ENCODE measurements at regions not wholly inside any gene's neighbourhood (a gene's known extent, or its start where the extent isn't known, plus 50 kb on each side); places are given as distances from the start of the nearest gene placed in this dataset.
A peak's percentile ranks its signal among the peaks of the same experiment; 100 is the strongest.

DNA sequence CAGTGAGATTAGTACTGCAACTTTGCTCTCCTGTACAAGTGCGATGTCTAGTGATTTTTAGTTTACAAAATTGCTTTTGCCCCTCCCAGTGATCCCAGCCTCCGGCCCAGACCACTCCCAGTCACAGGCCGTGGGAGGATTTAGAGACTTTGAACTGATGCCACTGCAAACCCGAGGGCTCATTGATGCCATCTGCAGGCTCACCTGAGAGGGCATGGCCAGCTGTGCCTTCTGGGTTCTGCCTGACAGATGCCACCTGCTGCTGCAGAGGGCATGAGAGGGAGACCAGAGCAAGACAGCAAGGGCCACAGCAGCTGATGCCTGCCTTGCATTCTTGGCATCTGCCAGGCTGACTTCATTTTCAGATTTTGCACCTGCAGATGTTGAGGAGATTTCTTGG, 593.8 kb downstream of the CDK5RAP2 start:
- no peak for DNase-seq (ENCODE audit: low read depth)
- no peak overlapping the region for H3K4me3 ChIP-seq (ENCODE audit: low read length)
- peak; percentile 15 for TF ChIP-seq CTCF (conservative IDR thresholded peaks at IDR 0.05; ENCODE audit: low read depth, low read length)

- no peak for TF ChIP-seq CTCF (conservative IDR thresholded peaks at IDR 0.05; ENCODE audit: low read depth, low read length)
- no peak for DNase-seq (ENCODE audit: low read depth)
- no peak overlapping the region for H3K4me3 ChIP-seq (ENCODE audit: low read length)
These were observed 604.8 kb upstream of the BRINP1 start for GRCh38 chr9:119974026-119974425.

DNA sequence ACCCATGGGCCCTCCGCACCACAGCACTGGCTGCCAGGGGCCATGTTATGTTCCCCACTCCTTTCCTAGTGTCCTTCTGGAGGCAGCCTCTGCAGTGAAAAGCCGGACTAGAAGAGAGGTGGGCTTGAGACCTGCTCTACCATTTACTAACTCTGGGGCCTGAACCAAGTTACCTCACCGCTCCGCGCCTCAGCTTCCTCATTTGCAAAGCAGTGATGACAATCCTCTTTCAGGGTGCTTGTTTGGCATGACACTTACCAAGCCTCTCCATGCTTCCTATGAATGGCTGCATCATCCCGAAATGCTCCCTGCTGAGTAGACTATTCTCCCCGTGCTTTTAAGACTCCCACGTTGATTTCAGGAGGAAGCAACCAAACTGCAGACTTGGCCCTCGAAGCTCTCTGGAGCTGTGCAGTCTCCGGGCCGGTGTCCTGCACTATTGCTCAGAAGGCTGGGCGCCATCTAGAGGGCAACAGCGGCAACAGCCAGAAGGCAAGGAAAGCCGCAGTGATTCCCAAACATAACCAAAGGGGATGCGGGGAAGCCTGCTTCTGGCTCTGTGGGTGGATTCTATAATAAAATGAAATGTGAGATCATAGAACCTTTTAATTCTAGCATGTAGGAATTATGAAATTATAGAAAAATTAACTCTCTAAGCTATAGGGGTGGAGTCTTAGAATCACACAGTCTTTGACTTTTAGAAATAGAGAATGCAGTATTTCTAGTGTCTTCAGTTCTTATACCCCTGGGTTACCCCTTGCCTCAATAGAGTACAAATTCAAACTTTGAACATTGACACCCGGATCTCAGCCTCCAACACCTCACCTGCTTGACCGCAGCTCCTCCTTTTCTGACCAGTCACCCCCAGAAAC, 599.8 kb upstream of the BRINP1 start:
- no peak overlapping the region for H3K4me3 ChIP-seq (ENCODE audit: low read length)
- peak; percentile 98 for TF ChIP-seq CTCF (conservative IDR thresholded peaks at IDR 0.05; ENCODE audit: low read depth, low read length)
- DNase-seq (ENCODE audit: low read depth): no peak

DNA sequence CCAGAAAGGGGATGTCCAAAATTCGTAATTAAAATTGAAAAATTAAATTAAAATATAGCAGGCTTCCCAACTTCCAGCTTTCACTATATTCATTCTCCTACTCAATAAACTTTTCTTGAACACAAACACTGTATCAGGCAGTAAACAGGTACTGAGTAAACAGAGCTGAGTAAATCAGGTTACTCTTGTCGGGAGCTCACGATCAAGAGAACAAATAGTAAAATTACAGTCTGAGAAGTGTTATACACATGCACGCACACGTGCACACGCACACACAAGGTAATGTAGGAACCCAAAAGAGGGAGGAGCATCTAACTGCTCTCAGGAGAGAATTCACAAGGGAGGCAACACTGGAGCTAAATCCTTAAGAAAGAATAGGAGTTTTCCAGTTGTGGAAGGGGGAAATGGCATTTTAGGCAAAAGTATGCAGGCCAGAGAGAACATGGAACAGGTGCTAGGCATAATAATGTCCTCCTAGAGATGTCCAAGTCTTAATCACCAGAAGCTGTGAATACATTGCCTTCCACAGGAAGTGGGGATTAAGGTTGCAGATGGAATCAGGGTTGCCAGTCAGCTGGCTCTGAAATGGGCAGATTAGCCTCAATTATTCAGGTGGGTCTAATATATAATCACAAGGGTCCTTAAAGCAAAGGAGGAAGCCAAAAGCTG, 598.8 kb upstream of the BRINP1 start:
- TF ChIP-seq CTCF (conservative IDR thresholded peaks at IDR 0.05; ENCODE audit: low read depth, low read length): no peak
- DNase-seq (ENCODE audit: low read depth): no peak
- no peak overlapping the region for H3K4me3 ChIP-seq (ENCODE audit: low read length)

- no peak overlapping the region for H3K4me3 ChIP-seq (ENCODE audit: low read length)
- no peak for TF ChIP-seq CTCF (conservative IDR thresholded peaks at IDR 0.05; ENCODE audit: low read depth, low read length)
- DNase-seq (ENCODE audit: low read depth): peak; percentile 97
These were observed 594.6 kb upstream of the BRINP1 start for GRCh38 chr9:119963798-119964372.

GRCh38 chr9:119963258-119963797, 594.1 kb upstream of the BRINP1 start:
- no peak overlapping the region for H3K4me3 ChIP-seq (ENCODE audit: low read length)
- no peak for TF ChIP-seq CTCF (conservative IDR thresholded peaks at IDR 0.05; ENCODE audit: low read depth, low read length)
- peak; percentile 83 for DNase-seq (ENCODE audit: low read depth)

Data from retinal pigment epithelial cell (primary cell).